K562 (cell line): ENCODE measurements at regions not wholly inside any gene's neighbourhood (a gene's known extent, or its start where the extent isn't known, plus 50 kb on each side); places are given as distances from the start of the nearest gene placed in this dataset.

Source experiments
- ATAC-seq: fragments of 200-7000 bp; cut with Tn5 transposase; 3 replicates; pipeline ENCODE4 v1.9.1; 2020; ENCODE audit warnings: moderate library complexity
- BruUV-seq: library from RNA; stranded (reverse); fragments of 400-500 nt; replicated peaks from 2 replicates; lab custom pipeline; 2021; lab: Mats Ljungman, UMichigan
- CTCF ChIA-PET: fragments of 300-600 bp; formaldehyde crosslinking; extraction: SDS; loops from one replicate; lab custom pipeline; 2021; ENCODE audit warnings: low intra/inter-chr PET ratio; lab: Yijun Ruan, JAX
- POLR2A ChIA-PET: fragments of 300-600, 350-650 bp; sonication (Branson Sonifier 250); formaldehyde crosslinking; extraction: SDS; loops from one replicate; lab custom pipeline; 2021; ENCODE audit warnings: antibody characterized with exemption, inconsistent platforms; lab: Yijun Ruan, JAX
- DNase-seq, 4 experiments: peaks; one replicate each; pipeline versions ENCODE4 v3.0.0 to v3.0.0-alpha.2; 2011 to 2018; ENCODE audit warnings: low spot score in 3 of 4, mixed read lengths in 3 of 4; ENCODE audit errors: extremely low read depth in 1 of 4
- FAIRE-seq: peaks from 2 replicates; lab custom pipeline; 2011; peaks lifted over from hg19 to GRCh38; lab: Jason Lieb, UNC
- H2AFZ ChIP-seq: 2 replicates; pipeline ENCODE4 v1.6.0; 2011; ENCODE audit warnings: low read depth, low read length, control low read depth, inconsistent platforms
- H3K27ac ChIP-seq: fragments of 200-600 bp; 3 replicates; pipeline ENCODE4 v1.8.0; 2011; ENCODE audit warnings: low read depth, mild to moderate bottlenecking, control low read depth, inconsistent platforms, low read length, moderate library complexity, mixed read lengths; ENCODE audit errors: extremely low read depth
- H3K27me3 ChIP-seq, 2 experiments: fragments of 300-600 bp in 1 of 2; 2 replicates in 1 of 2; 3 replicates in 1 of 2; pipeline versions ENCODE4 v1.6.0 to v1.8.0; 2011; ENCODE audit warnings: inconsistent platforms in 2 of 2, low read length in 2 of 2, mild to moderate bottlenecking in 1 of 2, mixed read lengths in 1 of 2, moderate library complexity in 1 of 2; ENCODE audit not compliant: control insufficient read depth in 2 of 2, insufficient read depth in 2 of 2
- H3K36me3 ChIP-seq: fragments of 300-600 bp; 3 replicates; pipeline ENCODE4 v1.8.0; 2011; ENCODE audit warnings: mild to moderate bottlenecking, low read length, inconsistent platforms; ENCODE audit not compliant: control insufficient read depth, insufficient read depth
- H3K4me1 ChIP-seq, 2 experiments: fragments of 200-600 bp in 1 of 2; replicated peaks in 1 of 2; 2 replicates in 1 of 2; 3 replicates in 1 of 2; pipeline versions ENCODE4 v1.5.1 to v1.8.0; 2011; ENCODE audit warnings: inconsistent platforms in 2 of 2, low read length in 2 of 2, mild to moderate bottlenecking in 1 of 2, mixed read lengths in 1 of 2, moderate library complexity in 1 of 2; ENCODE audit not compliant: control insufficient read depth in 2 of 2, insufficient read depth in 2 of 2
- H3K4me2 ChIP-seq: 2 replicates; pipeline ENCODE4 v1.6.1; 2011; ENCODE audit warnings: low read length, control low read depth, inconsistent platforms, mixed read lengths; ENCODE audit not compliant: insufficient read depth
- H3K4me3 ChIP-seq: fragments of 200-600 bp; sonication (generic), shearing (Covaris generic); 2 replicates; pipeline ENCODE4 v1.5.1; 2016; ENCODE audit warnings: control low read depth, inconsistent platforms
- H3K79me2 ChIP-seq: fragments of 200-600 bp; 3 replicates; pipeline ENCODE4 v1.8.0; 2011; ENCODE audit warnings: low read length, inconsistent platforms; ENCODE audit not compliant: control insufficient read depth, insufficient read depth
- H3K9ac ChIP-seq, 2 experiments: 2 replicates each; pipeline versions ENCODE4 v1.6.0 to v1.6.1; 2011; ENCODE audit warnings: low read depth in 2 of 2, low read length in 2 of 2, control low read depth in 1 of 2, inconsistent platforms in 1 of 2, mild to moderate bottlenecking in 1 of 2, mixed read lengths in 1 of 2; ENCODE audit not compliant: insufficient read depth in 1 of 2
- H3K9me1 ChIP-seq: one replicate; pipeline ENCODE4 v1.6.0; 2011; ENCODE audit warnings: inconsistent platforms, mild to moderate bottlenecking, low read length, moderate library complexity; ENCODE audit not compliant: control insufficient read depth, insufficient read depth
- H3K9me3 ChIP-seq: replicated peaks from 2 replicates; pipeline ENCODE4 v1.5.1; 2011; ENCODE audit warnings: low read depth, low read length, inconsistent platforms; ENCODE audit not compliant: control insufficient read depth, insufficient read depth
- H4K20me1 ChIP-seq: replicated peaks from 2 replicates; pipeline ENCODE4 v1.6.1; 2011; ENCODE audit warnings: low read length, inconsistent platforms, mixed read lengths; ENCODE audit not compliant: control insufficient read depth, insufficient read depth
- CCAR2 ChIP-seq: fragments of 200-400 bp; formaldehyde crosslinking; IDR thresholded peaks from 2 replicates; pipeline ENCODE4 v1.6.1; 2017; ENCODE audit warnings: mild to moderate bottlenecking, low read depth, low read length
- CHD2 ChIP-seq: IDR thresholded peaks from 2 replicates; pipeline ENCODE4 v1.6.1; 2011; ENCODE audit warnings: low read depth, low read length
- HNRNPLL ChIP-seq: fragments of 200-400 bp; formaldehyde crosslinking; IDR thresholded peaks from 2 replicates; pipeline ENCODE4 v1.6.1; 2017; ENCODE audit warnings: low read length, low read depth, mild to moderate bottlenecking; ENCODE audit not compliant: poor library complexity, severe bottlenecking
- PTRF ChIP-seq: fragments of 450-650 bp; IDR thresholded peaks from 2 replicates; pipeline ENCODE4 v1.6.1; 2016; ENCODE audit warnings: mild to moderate bottlenecking, missing genetic modification characterization, missing compliant biosample characterization
- TCF7 ChIP-seq: sonication (generic); IDR thresholded peaks from 2 replicates; pipeline ENCODE4 v1.6.1; 2016; ENCODE audit warnings: antibody characterized with exemption, borderline replicate concordance
- ZNF408 ChIP-seq: fragments of 250-450 bp; sonication (Bioruptor Pico); IDR thresholded peaks from 2 replicates; pipeline ENCODE4 v1.4.0; 2020; ENCODE audit warnings: low read depth, mild to moderate bottlenecking, moderate library complexity
- WGBS: fragments of 100-300 bp; shearing (Covaris generic); methylation state at CpG from one replicate; pipeline ENCODE4 v1.1.6; 2016; ENCODE audit warnings: low coverage, mixed read lengths; ENCODE audit not compliant: insufficient coverage; ENCODE audit errors: missing lambda C conversion rate; 5-methylcytosine and 5-hydroxymethylcytosine counted together
- in situ Hi-C: fragments of 300-500 bp; cut with MboI; formaldehyde crosslinking; loops from 4 replicates; pipeline ENCODE4 v1.15.0; 2018; ENCODE audit warnings: inconsistent platforms, mixed read lengths
- intact Hi-C: fragments of 100-400 bp; cut with micrococcal nuclease; formaldehyde crosslinking; loops from 2 replicates; pipeline ENCODE4 v1.14.2; 2022
- TF ChIP-seq, protein P1 (sequence below): sonication (generic); formaldehyde crosslinking; IDR thresholded peaks from 2 replicates; pipeline ENCODE4 v1.8.1; 2022; ENCODE audit warnings: missing genetic modification reagents
- TF ChIP-seq, protein P2 (sequence below): fragments of 450-650 bp; IDR thresholded peaks from 2 replicates; pipeline ENCODE4 v1.6.1; 2016; ENCODE audit warnings: mild to moderate bottlenecking
- TF ChIP-seq, protein P3 (sequence below): fragments of 250-450 bp; sonication (Bioruptor Pico); IDR thresholded peaks from 2 replicates; pipeline ENCODE4 v1.6.1; 2021; ENCODE audit warnings: mild to moderate bottlenecking
- TF ChIP-seq, protein P4 (sequence below), 2 experiments: fragments of 450-650 bp in 1 of 2; sonication (generic) in 1 of 2; formaldehyde crosslinking; conservative IDR thresholded peaks; 2 replicates each; pipeline versions ENCODE4 v1.4.0 to v1.8.1; 2020 to 2022; ENCODE audit warnings: mild to moderate bottlenecking in 1 of 2, missing genetic modification reagents in 1 of 2

DNA sequence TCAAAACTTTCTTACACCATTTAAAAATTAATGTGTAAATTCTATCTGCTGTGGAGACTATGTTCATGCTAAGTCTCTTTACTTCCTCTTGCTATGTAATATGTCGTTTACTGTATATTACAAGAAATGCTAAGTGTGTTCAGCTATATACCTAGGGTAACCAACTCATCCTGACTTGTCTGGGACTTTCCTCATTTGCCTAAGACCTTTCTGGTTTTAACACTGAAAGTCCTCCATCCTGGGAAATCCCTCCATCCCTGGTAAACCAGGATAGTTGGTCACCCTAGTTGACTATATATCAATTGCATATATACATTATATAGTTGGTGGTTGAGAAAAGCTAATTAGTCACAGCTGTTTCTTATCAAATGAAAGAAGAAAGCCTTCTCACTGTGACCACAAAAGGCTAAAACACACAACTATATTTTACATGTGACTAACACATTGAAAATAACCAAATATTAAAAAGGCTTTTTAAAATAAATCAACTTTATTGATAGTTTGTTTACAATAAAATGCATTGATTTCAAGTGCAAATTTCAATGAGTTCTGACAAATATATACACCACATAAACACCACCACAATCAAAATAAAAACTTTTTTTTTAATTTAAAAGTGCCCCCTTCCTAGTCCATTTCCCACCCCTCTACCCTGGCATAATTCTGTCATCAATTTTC is 167.7 kb upstream of the INHBA start:
- no peak overlapping the region for H3K4me2 ChIP-seq
- FAIRE-seq (no peak), DNase-seq (no peak), ATAC-seq (no peak)
- no peak overlapping the region for H3K9ac ChIP-seq
- H3K4me3 ChIP-seq, result no peak overlapping the region
- POLR2A ChIA-PET, result no interaction called here
- H3K79me2 ChIP-seq, result no peaks in the 10 kb centered on the region
- H3K27me3 ChIP-seq, result no peaks in the 10 kb centered on the region
- 0% methylated on average over 1 of the region's 1 CpG for WGBS
- H4K20me1 ChIP-seq, result no peaks in the 10 kb centered on the region
- no TSS peak for BruUV-seq
- H3K9me1 ChIP-seq, result no peaks in the 10 kb centered on the region
- CTCF ChIA-PET, result no interaction called here
- H3K4me1 ChIP-seq, result no peaks in the 10 kb centered on the region
- intact Hi-C loops, result no loop called here
- H3K27ac ChIP-seq, result no peak overlapping the region
- in situ Hi-C loops, result no loop called here
- no peaks in the 10 kb centered on the region for H3K9me3 ChIP-seq
- no peaks in the 10 kb centered on the region for H3K36me3 ChIP-seq
- no peak overlapping the region for H2AFZ ChIP-seq
- TF ChIP-seq, protein P1, sequence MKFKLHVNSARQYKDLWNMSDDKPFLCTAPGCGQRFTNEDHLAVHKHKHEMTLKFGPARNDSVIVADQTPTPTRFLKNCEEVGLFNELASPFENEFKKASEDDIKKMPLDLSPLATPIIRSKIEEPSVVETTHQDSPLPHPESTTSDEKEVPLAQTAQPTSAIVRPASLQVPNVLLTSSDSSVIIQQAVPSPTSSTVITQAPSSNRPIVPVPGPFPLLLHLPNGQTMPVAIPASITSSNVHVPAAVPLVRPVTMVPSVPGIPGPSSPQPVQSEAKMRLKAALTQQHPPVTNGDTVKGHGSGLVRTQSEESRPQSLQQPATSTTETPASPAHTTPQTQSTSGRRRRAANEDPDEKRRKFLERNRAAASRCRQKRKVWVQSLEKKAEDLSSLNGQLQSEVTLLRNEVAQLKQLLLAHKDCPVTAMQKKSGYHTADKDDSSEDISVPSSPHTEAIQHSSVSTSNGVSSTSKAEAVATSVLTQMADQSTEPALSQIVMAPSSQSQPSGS (CRISPR knock-in tag), result no peak
- TF ChIP-seq TCF7 (no peak), CCAR2 (no peak), ZNF408 (no peak), HNRNPLL (no peak), PTRF (no peak), CHD2 (no peak)
- TF ChIP-seq, protein P2, sequence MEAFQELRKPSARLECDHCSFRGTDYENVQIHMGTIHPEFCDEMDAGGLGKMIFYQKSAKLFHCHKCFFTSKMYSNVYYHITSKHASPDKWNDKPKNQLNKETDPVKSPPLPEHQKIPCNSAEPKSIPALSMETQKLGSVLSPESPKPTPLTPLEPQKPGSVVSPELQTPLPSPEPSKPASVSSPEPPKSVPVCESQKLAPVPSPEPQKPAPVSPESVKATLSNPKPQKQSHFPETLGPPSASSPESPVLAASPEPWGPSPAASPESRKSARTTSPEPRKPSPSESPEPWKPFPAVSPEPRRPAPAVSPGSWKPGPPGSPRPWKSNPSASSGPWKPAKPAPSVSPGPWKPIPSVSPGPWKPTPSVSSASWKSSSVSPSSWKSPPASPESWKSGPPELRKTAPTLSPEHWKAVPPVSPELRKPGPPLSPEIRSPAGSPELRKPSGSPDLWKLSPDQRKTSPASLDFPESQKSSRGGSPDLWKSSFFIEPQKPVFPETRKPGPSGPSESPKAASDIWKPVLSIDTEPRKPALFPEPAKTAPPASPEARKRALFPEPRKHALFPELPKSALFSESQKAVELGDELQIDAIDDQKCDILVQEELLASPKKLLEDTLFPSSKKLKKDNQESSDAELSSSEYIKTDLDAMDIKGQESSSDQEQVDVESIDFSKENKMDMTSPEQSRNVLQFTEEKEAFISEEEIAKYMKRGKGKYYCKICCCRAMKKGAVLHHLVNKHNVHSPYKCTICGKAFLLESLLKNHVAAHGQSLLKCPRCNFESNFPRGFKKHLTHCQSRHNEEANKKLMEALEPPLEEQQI, result no peak
- TF ChIP-seq, protein P3, sequence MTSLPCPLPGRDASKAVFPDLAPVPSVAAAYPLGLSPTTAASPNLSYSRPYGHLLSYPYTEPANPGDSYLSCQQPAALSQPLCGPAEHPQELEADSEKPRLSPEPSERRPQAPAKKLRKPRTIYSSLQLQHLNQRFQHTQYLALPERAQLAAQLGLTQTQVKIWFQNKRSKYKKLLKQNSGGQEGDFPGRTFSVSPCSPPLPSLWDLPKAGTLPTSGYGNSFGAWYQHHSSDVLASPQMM (CRISPR knock-in tag), result no peak
- TF ChIP-seq, protein P4, sequence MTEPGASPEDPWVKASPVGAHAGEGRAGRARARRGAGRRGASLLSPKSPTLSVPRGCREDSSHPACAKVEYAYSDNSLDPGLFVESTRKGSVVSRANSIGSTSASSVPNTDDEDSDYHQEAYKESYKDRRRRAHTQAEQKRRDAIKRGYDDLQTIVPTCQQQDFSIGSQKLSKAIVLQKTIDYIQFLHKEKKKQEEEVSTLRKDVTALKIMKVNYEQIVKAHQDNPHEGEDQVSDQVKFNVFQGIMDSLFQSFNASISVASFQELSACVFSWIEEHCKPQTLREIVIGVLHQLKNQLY (CRISPR knock-in tag; conservative IDR thresholded peaks at IDR 0.05), result no peak
